HUES48 (cell line): ENCODE measurements at regions not wholly inside any gene's neighbourhood (a gene's known extent, or its start where the extent isn't known, plus 50 kb on each side); places are given as distances from the start of the nearest gene placed in this dataset.

ENCODE experiments used
- H3K27ac ChIP-seq: one replicate; pipeline ENCODE4 v1.7.0; 2013; ENCODE audit warnings: low read depth, low read length, inconsistent platforms
- H3K27me3 ChIP-seq: 2 replicates; pipeline ENCODE4 v1.6.1; 2013; ENCODE audit warnings: mild to moderate bottlenecking, low read length; ENCODE audit not compliant: control insufficient read depth, insufficient read depth
- H3K36me3 ChIP-seq: 2 replicates; pipeline ENCODE4 v1.6.1; 2013; ENCODE audit warnings: low read length; ENCODE audit not compliant: control insufficient read depth, insufficient read depth
- H3K4me1 ChIP-seq: 2 replicates; pipeline ENCODE4 v1.6.1; 2013; ENCODE audit warnings: mild to moderate bottlenecking, low read length; ENCODE audit not compliant: control insufficient read depth, insufficient read depth
- H3K4me3 ChIP-seq: 2 replicates; pipeline ENCODE4 v1.5.1; 2013; ENCODE audit warnings: mild to moderate bottlenecking, low read depth, low read length
- H3K9ac ChIP-seq: 2 replicates; pipeline ENCODE4 v1.6.1; 2013; ENCODE audit warnings: mild to moderate bottlenecking, low read depth, low read length, moderate library complexity
- H3K9me3 ChIP-seq: 2 replicates; pipeline ENCODE4 v1.6.1; 2013; ENCODE audit warnings: low read length; ENCODE audit not compliant: control insufficient read depth, insufficient read depth

GRCh38 chr13:104694397-104694796 lies 1628.2 kb upstream of the SLC10A2 start:
- Histone ChIP-seq H3K4me3 (no peak overlapping the region), H3K27me3 (no peaks in the 10 kb centered on the region), H3K27ac (no peak overlapping the region), H3K9ac (no peak overlapping the region), H3K9me3 (no peaks in the 10 kb centered on the region), H3K36me3 (no peaks in the 10 kb centered on the region), H3K4me1 (no peaks in the 10 kb centered on the region)

DNA sequence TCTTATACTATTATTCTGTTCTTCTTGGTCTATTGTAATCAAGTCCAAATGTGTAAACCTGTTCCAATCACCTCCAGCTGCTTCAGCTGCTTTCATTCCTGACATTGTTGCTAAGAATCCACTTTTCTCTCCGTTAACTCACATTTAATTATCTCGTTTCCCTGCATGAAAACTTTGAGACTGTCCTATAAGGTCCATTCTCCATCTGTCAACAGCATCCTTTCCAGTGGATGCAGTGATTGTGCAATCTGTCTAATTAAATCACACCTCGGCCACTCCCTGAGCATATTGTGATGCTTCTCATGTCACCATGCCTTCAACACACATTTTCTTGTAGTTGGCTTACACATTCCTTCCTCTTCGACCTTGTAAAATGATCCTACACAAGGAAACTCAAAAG lies 1626.9 kb upstream of the SLC10A2 start:
- H3K4me3 ChIP-seq = no peak overlapping the region
- H3K9ac ChIP-seq = no peak overlapping the region
- no peaks in the 10 kb centered on the region for H3K4me1 ChIP-seq
- no peaks in the 10 kb centered on the region for H3K9me3 ChIP-seq
- H3K27me3 ChIP-seq = no peaks in the 10 kb centered on the region
- H3K36me3 ChIP-seq = no peaks in the 10 kb centered on the region
- no peak overlapping the region for H3K27ac ChIP-seq

- no peak overlapping the region for H3K27ac ChIP-seq
- H3K27me3 ChIP-seq = no peaks in the 10 kb centered on the region
- no peak overlapping the region for H3K4me3 ChIP-seq
- H3K36me3 ChIP-seq = no peaks in the 10 kb centered on the region
- H3K4me1 ChIP-seq = no peaks in the 10 kb centered on the region
- no peaks in the 10 kb centered on the region for H3K9me3 ChIP-seq
- no peak overlapping the region for H3K9ac ChIP-seq
These were observed 1625.7 kb upstream of the SLC10A2 start for GRCh38 chr13:104691767-104692467.

- Histone ChIP-seq H3K4me3 (no peak overlapping the region), H3K4me1 (no peaks in the 10 kb centered on the region), H3K9me3 (no peaks in the 10 kb centered on the region), H3K27me3 (no peaks in the 10 kb centered on the region), H3K36me3 (no peaks in the 10 kb centered on the region), H3K9ac (no peak overlapping the region), H3K27ac (no peak overlapping the region)
These were observed 1620.3 kb upstream of the SLC10A2 start for GRCh38 chr13:104686484-104686883.

DNA sequence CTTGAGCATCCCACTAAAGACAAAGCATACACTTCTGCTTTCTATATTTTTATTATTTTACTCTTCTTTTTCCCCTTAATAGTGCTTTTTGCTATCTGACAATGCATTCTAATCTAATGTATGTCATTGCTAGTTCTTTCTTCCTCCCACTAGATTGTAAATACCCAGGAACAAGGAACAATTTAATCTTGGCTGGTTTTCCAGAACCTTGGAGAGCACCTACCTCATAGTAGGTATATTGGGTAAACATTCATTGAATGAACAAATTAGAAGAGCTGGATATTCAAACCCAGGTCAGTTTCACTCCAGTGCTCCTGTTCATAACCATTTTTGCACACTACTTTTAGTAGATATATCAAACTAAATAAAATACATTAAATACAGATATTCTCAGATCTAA lies 1617.6 kb upstream of the SLC10A2 start:
- Histone ChIP-seq H3K9ac (no peak overlapping the region), H3K27me3 (no peaks in the 10 kb centered on the region), H3K4me3 (no peak overlapping the region), H3K4me1 (no peaks in the 10 kb centered on the region), H3K36me3 (no peaks in the 10 kb centered on the region), H3K9me3 (no peaks in the 10 kb centered on the region), H3K27ac (no peak overlapping the region)

DNA sequence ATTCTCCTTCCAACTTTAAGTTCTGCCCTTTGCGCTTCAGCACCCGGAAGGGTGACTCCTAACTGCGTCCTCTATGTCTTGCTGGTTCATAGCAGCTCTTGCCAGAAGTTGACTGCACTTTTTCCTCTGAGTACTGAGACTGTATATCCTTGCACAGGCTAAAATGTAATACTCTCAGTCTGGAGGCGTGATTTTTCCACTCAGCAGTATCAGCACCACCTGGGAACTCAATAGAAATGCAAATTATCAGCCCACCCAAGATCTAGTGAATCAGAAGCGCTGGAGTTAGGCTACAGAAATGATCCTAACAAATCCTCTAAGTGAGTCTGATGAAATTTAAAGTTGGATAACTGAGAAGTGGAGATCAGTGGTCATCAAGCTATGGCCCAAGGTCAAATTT lies 1611.9 kb upstream of the SLC10A2 start:
- Histone ChIP-seq H3K9me3 (no peaks in the 10 kb centered on the region), H3K4me1 (no peaks in the 10 kb centered on the region), H3K36me3 (no peaks in the 10 kb centered on the region), H3K9ac (no peak overlapping the region), H3K27ac (no peak overlapping the region), H3K27me3 (no peaks in the 10 kb centered on the region), H3K4me3 (no peak overlapping the region)

DNA sequence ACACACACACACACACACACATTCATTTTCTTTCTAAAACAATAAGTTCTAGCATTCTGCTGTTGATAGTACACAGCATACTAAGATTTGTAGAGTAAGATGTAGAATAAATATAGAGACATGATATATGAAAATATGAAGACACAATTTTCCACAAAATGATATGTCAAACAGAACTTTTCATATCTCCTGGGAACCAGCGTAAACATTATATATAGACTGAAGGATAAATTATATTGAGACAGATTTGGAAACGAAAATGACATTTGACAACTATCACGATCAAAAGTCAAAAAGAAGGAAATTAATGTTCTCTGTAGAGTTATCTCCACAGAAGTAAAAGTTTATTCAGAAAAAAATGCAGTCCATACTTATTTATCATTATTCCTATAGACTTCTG lies 1605.7 kb upstream of the SLC10A2 start:
- H3K9ac ChIP-seq = no peak overlapping the region
- no peaks in the 10 kb centered on the region for H3K4me1 ChIP-seq
- no peak overlapping the region for H3K27ac ChIP-seq
- H3K9me3 ChIP-seq = no peaks in the 10 kb centered on the region
- no peaks in the 10 kb centered on the region for H3K27me3 ChIP-seq
- no peak overlapping the region for H3K4me3 ChIP-seq
- no peaks in the 10 kb centered on the region for H3K36me3 ChIP-seq

GRCh38 chr13:104657196-104657595 lies 1591.0 kb upstream of the SLC10A2 start:
- peaks cover 3% of the 10 kb centered on the region; the same call in 1 of the 2 replicates for H3K4me1 ChIP-seq
- no peak overlapping the region for H3K27ac ChIP-seq
- H3K4me3 ChIP-seq = no peak overlapping the region
- no peak overlapping the region for H3K9ac ChIP-seq
- no peaks in the 10 kb centered on the region for H3K36me3 ChIP-seq
- no peaks in the 10 kb centered on the region for H3K27me3 ChIP-seq
- H3K9me3 ChIP-seq = no peaks in the 10 kb centered on the region

- no peaks in the 10 kb centered on the region for H3K36me3 ChIP-seq
These were observed 1584.2 kb upstream of the SLC10A2 start for GRCh38 chr13:104650431-104650830.

DNA sequence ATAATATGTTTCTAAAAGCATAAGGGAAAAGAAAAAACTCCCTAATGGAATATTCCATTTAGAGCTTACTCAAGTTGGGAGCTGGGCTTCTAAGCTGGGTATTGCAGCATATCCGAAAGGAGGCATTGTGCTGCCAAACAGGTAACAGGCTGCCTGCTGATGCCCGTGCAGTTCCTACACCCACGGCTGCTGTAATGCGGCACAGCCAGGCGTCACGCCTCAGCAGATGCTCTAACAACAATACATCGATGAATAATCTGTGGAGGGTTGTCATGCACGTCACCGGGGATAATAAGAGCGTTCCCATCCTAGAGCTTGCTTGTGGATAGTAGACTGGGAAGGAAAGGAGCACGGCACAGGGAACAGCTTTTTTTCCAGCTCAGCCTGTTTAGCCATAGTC lies 1582.1 kb upstream of the SLC10A2 start:
- no peaks in the 10 kb centered on the region for H3K4me1 ChIP-seq
- H3K9ac ChIP-seq = no peak overlapping the region
- H3K4me3 ChIP-seq = no peak overlapping the region
- no peaks in the 10 kb centered on the region for H3K27me3 ChIP-seq
- H3K36me3 ChIP-seq = no peaks in the 10 kb centered on the region
- H3K9me3 ChIP-seq = no peaks in the 10 kb centered on the region
- H3K27ac ChIP-seq = no peak overlapping the region

More at GRCh38 chr13:104650431-104650830, 1584.2 kb upstream of the SLC10A2 start:
- Histone ChIP-seq H3K27ac (no peak overlapping the region), H3K4me3 (no peak overlapping the region), H3K27me3 (no peaks in the 10 kb centered on the region), H3K4me1 (no peaks in the 10 kb centered on the region), H3K9me3 (no peaks in the 10 kb centered on the region), H3K9ac (no peak overlapping the region)

DNA sequence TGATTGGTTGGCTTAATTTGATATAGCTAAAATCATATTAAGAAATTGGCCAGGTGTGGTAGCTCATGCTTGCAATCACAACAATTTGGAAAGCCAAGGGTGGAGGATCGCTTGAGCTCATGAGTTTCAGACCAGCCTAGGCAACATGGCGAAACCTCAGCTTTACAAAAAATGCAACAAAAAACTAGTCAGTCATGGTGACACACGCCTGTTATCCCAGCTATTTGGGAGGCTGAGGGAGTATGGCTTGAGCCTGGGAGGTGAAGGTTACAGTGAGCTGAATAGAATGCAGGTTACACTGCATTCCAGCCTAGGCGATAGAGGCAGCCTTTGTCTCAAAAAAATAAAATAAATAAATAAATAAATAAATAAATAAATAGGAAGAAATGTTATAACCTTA lies 1579.6 kb upstream of the SLC10A2 start:
- no peaks in the 10 kb centered on the region for H3K27me3 ChIP-seq
- H3K4me1 ChIP-seq = no peaks in the 10 kb centered on the region
- H3K36me3 ChIP-seq = no peaks in the 10 kb centered on the region
- H3K9ac ChIP-seq = no peak overlapping the region
- no peak overlapping the region for H3K4me3 ChIP-seq
- H3K27ac ChIP-seq = no peak overlapping the region
- H3K9me3 ChIP-seq = no peaks in the 10 kb centered on the region
